HG02938 (cell line): ENCODE measurements at regions not wholly inside any gene's neighbourhood (a gene's known extent, or its start where the extent isn't known, plus 50 kb on each side); places are given as distances from the start of the nearest gene placed in this dataset.

Experiments used
- ATAC-seq: cut with Tn5 transposase; IDR thresholded peaks from one replicate; pipeline ENCODE4 v1.9.1; 2021; ENCODE audit warnings: mild to moderate bottlenecking, moderate library complexity; ENCODE audit not compliant: unreplicated experiment

- no peak for ATAC-seq
These were observed 94.0 kb downstream of the MBL2 start for GRCh38 chr10:52678611-52679010.

GRCh38 chr10:52679117-52679516, 93.5 kb downstream of the MBL2 start:
- ATAC-seq = no peak

GRCh38 chr10:52682766-52683165, 89.8 kb downstream of the MBL2 start:
- ATAC-seq = no peak

- no peak for ATAC-seq
These were observed 88.8 kb downstream of the MBL2 start for GRCh38 chr10:52683776-52684175.

- ATAC-seq = no peak
These were observed 83.7 kb downstream of the MBL2 start for GRCh38 chr10:52688899-52689298.

- ATAC-seq = no peak
These were observed 76.4 kb downstream of the MBL2 start for GRCh38 chr10:52696232-52696631.

GRCh38 chr10:52701647-52702046, 70.9 kb downstream of the MBL2 start:
- ATAC-seq = no peak

- no peak for ATAC-seq
These were observed 69.1 kb downstream of the MBL2 start for GRCh38 chr10:52703451-52703850.

GRCh38 chr10:52703898-52704297, 68.7 kb downstream of the MBL2 start:
- ATAC-seq = no peak

GRCh38 chr10:52706332-52707070, 66.1 kb downstream of the MBL2 start:
- no peak for ATAC-seq
